Endothelial cell of umbilical vein (primary cell): ENCODE measurements at regions not wholly inside any gene's neighbourhood (a gene's known extent, or its start where the extent isn't known, plus 50 kb on each side); places are given as distances from the start of the nearest gene placed in this dataset.

Experiments
- BruUV-seq: library from RNA; stranded (reverse); fragments of 400-500 nt; replicated peaks from 2 replicates; lab custom pipeline; 2021; lab: Mats Ljungman, UMichigan
- CTCF ChIA-PET: fragments of 300-600, 350-600 bp; sonication (Branson Sonifier 250); formaldehyde crosslinking; loops from one replicate; lab custom pipeline; 2021; ENCODE audit warnings: antibody characterized with exemption, inconsistent platforms; lab: Charles Lee
- POLR2A ChIA-PET: fragments of 300-600, 350-600 bp; sonication (Branson Sonifier 250); formaldehyde crosslinking; loops from one replicate; lab custom pipeline; 2021; ENCODE audit warnings: antibody characterized with exemption, inconsistent platforms; lab: Charles Lee
- DNase-seq: peaks from one replicate; pipeline ENCODE4 v3.0.0-alpha.2; 2011; ENCODE audit warnings: low read depth, low spot score
- FAIRE-seq: peaks from 2 replicates; lab custom pipeline; 2011; peaks lifted over from hg19 to GRCh38; lab: Jason Lieb, UNC
- H2AFZ ChIP-seq: 2 replicates; pipeline ENCODE4 v1.6.0; 2012; ENCODE audit warnings: low read depth, low read length, control low read depth, inconsistent platforms
- H3K27ac ChIP-seq: 2 replicates; pipeline ENCODE4 v1.5.1; 2011; ENCODE audit warnings: low read depth, mild to moderate bottlenecking, control low read depth, low read length, moderate library complexity; ENCODE audit not compliant: insufficient read depth
- H3K27me3 ChIP-seq, 2 experiments: 2 replicates each; pipeline versions ENCODE4 v1.6.0 to v1.6.1; 2011; ENCODE audit warnings: low read length in 2 of 2, mixed read lengths in 1 of 2; ENCODE audit not compliant: control insufficient read depth in 2 of 2, insufficient read depth in 2 of 2
- H3K36me3 ChIP-seq, 2 experiments: 2 replicates in 1 of 2; 3 replicates in 1 of 2; pipeline ENCODE4 v1.5.1; 2011; ENCODE audit warnings: low read length in 2 of 2, mild to moderate bottlenecking in 1 of 2, moderate library complexity in 1 of 2; ENCODE audit not compliant: control insufficient read depth in 2 of 2, insufficient read depth in 2 of 2; ENCODE audit errors: extremely low read depth in 1 of 2
- H3K4me1 ChIP-seq: 3 replicates; pipeline ENCODE4 v1.5.1; 2011; ENCODE audit warnings: mild to moderate bottlenecking, low read length; ENCODE audit not compliant: control insufficient read depth, insufficient read depth; ENCODE audit errors: extremely low read depth
- H3K4me2 ChIP-seq: 2 replicates; pipeline ENCODE4 v1.6.1; 2011; ENCODE audit warnings: low read length, control low read depth, mixed read lengths; ENCODE audit not compliant: insufficient read depth
- H3K4me3 ChIP-seq, 3 experiments: fragments of 200-600 bp in 1 of 3; sonication (generic), shearing (Covaris generic) in 1 of 3; replicated peaks in 1 of 3; 2 replicates each; pipeline ENCODE4 v1.5.1; 2011 to 2016; ENCODE audit warnings: control low read depth in 3 of 3, low read length in 3 of 3, mild to moderate bottlenecking in 2 of 3, inconsistent platforms in 1 of 3, low read depth in 1 of 3, moderate library complexity in 1 of 3; ENCODE audit not compliant: insufficient read depth in 1 of 3
- H3K79me2 ChIP-seq: 2 replicates; pipeline ENCODE4 v1.6.0; 2012; ENCODE audit warnings: low read length, inconsistent platforms; ENCODE audit not compliant: control insufficient read depth, insufficient read depth
- H3K9ac ChIP-seq: replicated peaks from 2 replicates; pipeline ENCODE3; 2011; ENCODE audit warnings: low read length, control low read depth; ENCODE audit not compliant: insufficient read depth; ENCODE audit errors: extremely low read depth
- H3K9me1 ChIP-seq: replicated peaks from 3 replicates; pipeline ENCODE4 v1.6.0; 2011; ENCODE audit warnings: mild to moderate bottlenecking, low read length; ENCODE audit not compliant: control insufficient read depth, insufficient read depth; ENCODE audit errors: extremely low read depth
- H3K9me3 ChIP-seq: replicated peaks from 2 replicates; pipeline ENCODE4 v1.5.1; 2012; ENCODE audit warnings: low read length, inconsistent platforms; ENCODE audit not compliant: control insufficient read depth, insufficient read depth
- H4K20me1 ChIP-seq: replicated peaks from 2 replicates; pipeline ENCODE3; 2011; ENCODE audit warnings: mild to moderate bottlenecking, low read length; ENCODE audit not compliant: control insufficient read depth, insufficient read depth; ENCODE audit errors: extremely low read depth
- EZH2 ChIP-seq: IDR thresholded peaks from 2 replicates; pipeline ENCODE4 v1.6.1; 2012; ENCODE audit warnings: borderline replicate concordance, low read depth, mild to moderate bottlenecking, moderate library complexity, low read length, inconsistent platforms; ENCODE audit not compliant: severe bottlenecking
- FOS ChIP-seq: IDR thresholded peaks from 2 replicates; pipeline ENCODE4 v1.6.1; 2011; ENCODE audit warnings: mild to moderate bottlenecking, low read length, moderate library complexity, borderline replicate concordance; ENCODE audit not compliant: insufficient read depth
- GATA2 ChIP-seq: IDR thresholded peaks from 2 replicates; pipeline ENCODE4 v1.7.0; 2011; ENCODE audit warnings: low read depth, mild to moderate bottlenecking, moderate library complexity, mixed read lengths, low read length; ENCODE audit not compliant: insufficient read length, insufficient read depth
- JUN ChIP-seq: IDR thresholded peaks from 2 replicates; pipeline ENCODE4 v1.6.1; 2011; ENCODE audit warnings: borderline replicate concordance, low read depth; ENCODE audit not compliant: insufficient read length, insufficient read depth
- MYC ChIP-seq: IDR thresholded peaks from one replicate; pipeline ENCODE4 v1.6.1; 2011; ENCODE audit warnings: mild to moderate bottlenecking, low read depth, low read length
- POLR2A ChIP-seq: IDR thresholded peaks from 2 replicates; pipeline ENCODE4 v1.6.1; 2012; ENCODE audit warnings: low read depth, mild to moderate bottlenecking, control low read depth, low read length
- POLR2AphosphoS5 ChIP-seq: IDR thresholded peaks from 2 replicates; pipeline ENCODE4 v1.6.1; 2012; ENCODE audit warnings: low read depth, mild to moderate bottlenecking, control low read depth, low read length, moderate library complexity; ENCODE audit not compliant: insufficient read depth
- dilution Hi-C: fragments of 300-500 bp; cut with MboI; formaldehyde crosslinking; loops from one replicate; pipeline ENCODE4 v1.15.0; 2019; ENCODE audit warnings: low sequenced_read_pairs; ENCODE audit not compliant: extremely low pct_ligation_motif_present
- intact Hi-C: fragments of 100-400 bp; cut with micrococcal nuclease; formaldehyde crosslinking; loops from one replicate; pipeline ENCODE4 v1.10.0; 2022
- TF ChIP-seq, protein P1 (sequence below): IDR thresholded peaks from 2 replicates; pipeline ENCODE4 v1.6.1; 2011; ENCODE audit not compliant: insufficient read depth, insufficient read length
- TF ChIP-seq, protein P2 (sequence below), 2 donors: IDR thresholded peaks; 1 replicate in 1 of 2; 2 replicates in 1 of 2; pipeline ENCODE4 v1.5.1; 2011; ENCODE audit warnings: low read length in 2 of 2, mild to moderate bottlenecking in 2 of 2, moderate library complexity in 2 of 2, control low read depth in 1 of 2, inconsistent platforms in 1 of 2, low read depth in 1 of 2; ENCODE audit not compliant: insufficient read depth in 1 of 2; ENCODE audit errors: extremely low read depth in 1 of 2

DNA sequence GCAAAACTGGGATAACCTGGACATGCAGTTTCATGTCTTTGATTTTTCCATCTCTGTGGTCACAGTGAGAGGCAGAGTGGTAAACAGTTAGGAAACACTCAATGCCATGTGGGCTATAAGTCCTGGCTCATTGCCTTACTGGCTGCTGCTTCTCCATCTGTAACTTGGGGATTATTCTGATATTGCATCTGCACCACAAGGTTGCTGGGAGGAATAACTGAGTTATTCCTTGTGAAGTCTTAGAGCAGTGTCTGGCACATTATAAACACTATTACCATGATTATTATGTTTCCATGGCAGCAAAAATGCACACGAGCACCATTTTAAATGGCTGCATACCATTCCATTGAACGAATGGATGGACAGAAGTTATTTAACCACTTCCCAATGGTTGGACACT is 111.7 kb upstream of the CDH5 start:
- Histone ChIP-seq H3K36me3 (no peaks in the 10 kb centered on the region), H3K4me3 (no peak overlapping the region), H3K27me3 (peaks cover 0 to 2% of the 10 kb centered on the region in 2 experiments), H3K27ac (no peak overlapping the region), H2AFZ (no peak overlapping the region), H3K4me1 (no peaks in the 10 kb centered on the region), H3K9me3 (no peaks in the 10 kb centered on the region), H3K79me2 (no peaks in the 10 kb centered on the region), H4K20me1 (no peaks in the 10 kb centered on the region), H3K9ac (no peak overlapping the region), H3K4me2 (no peak overlapping the region), H3K9me1 (no peaks in the 10 kb centered on the region)
- dilution Hi-C loops: no loop called here
- intact Hi-C loops: no loop called here
- no peak for FAIRE-seq
- no peak for DNase-seq
- CTCF ChIA-PET: interaction anchor here (2.0 kb wide), 1 partner anchor 21 kb away, joined by 6 read pairs; no protein-coding TSS in a partner anchor
- no TSS peak for BruUV-seq
- POLR2A ChIA-PET: no interaction called here
- no peak for TF ChIP-seq EZH2
- TF ChIP-seq MYC: no peak
- TF ChIP-seq, protein P1, sequence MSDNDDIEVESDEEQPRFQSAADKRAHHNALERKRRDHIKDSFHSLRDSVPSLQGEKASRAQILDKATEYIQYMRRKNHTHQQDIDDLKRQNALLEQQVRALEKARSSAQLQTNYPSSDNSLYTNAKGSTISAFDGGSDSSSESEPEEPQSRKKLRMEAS: no peak
- TF ChIP-seq JUN: no peak
- no peak for TF ChIP-seq FOS
- TF ChIP-seq POLR2A: no peak
- no peak for TF ChIP-seq GATA2
- TF ChIP-seq POLR2AphosphoS5: no peak
- TF ChIP-seq, protein P2, sequence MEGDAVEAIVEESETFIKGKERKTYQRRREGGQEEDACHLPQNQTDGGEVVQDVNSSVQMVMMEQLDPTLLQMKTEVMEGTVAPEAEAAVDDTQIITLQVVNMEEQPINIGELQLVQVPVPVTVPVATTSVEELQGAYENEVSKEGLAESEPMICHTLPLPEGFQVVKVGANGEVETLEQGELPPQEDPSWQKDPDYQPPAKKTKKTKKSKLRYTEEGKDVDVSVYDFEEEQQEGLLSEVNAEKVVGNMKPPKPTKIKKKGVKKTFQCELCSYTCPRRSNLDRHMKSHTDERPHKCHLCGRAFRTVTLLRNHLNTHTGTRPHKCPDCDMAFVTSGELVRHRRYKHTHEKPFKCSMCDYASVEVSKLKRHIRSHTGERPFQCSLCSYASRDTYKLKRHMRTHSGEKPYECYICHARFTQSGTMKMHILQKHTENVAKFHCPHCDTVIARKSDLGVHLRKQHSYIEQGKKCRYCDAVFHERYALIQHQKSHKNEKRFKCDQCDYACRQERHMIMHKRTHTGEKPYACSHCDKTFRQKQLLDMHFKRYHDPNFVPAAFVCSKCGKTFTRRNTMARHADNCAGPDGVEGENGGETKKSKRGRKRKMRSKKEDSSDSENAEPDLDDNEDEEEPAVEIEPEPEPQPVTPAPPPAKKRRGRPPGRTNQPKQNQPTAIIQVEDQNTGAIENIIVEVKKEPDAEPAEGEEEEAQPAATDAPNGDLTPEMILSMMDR (IDR thresholded peaks at IDR 0.05; ENCODE audit: extremely low read depth in 1 of 2, insufficient read depth in 1 of 2, low read depth in 1 of 2, low read length in 2 of 2): no peak
